SK-N-SH (cell line): ENCODE measurements at regions not wholly inside any gene's neighbourhood (a gene's known extent, or its start where the extent isn't known, plus 50 kb on each side); places are given as distances from the start of the nearest gene placed in this dataset.
A peak's percentile ranks its signal among the peaks of the same experiment; 100 is the strongest.

ENCODE experiments used
- CTCF ChIA-PET: fragments of 300-600, 350-600 bp; formaldehyde crosslinking; extraction: SDS; loops from one replicate; lab custom pipeline; 2021; lab: Yijun Ruan, JAX
- POLR2A ChIA-PET: fragments of 350-600 bp; sonication (Branson Sonifier 250); formaldehyde crosslinking; extraction: SDS; loops from one replicate; lab custom pipeline; 2020; ENCODE audit warnings: antibody characterized with exemption, inconsistent platforms; lab: Yijun Ruan, JAX
- DNase-seq: peaks from one replicate; pipeline ENCODE4 v3.0.0; 2012
- H2AFZ ChIP-seq: fragments of 200-600 bp; sonication (generic); 2 replicates; pipeline ENCODE4 v1.8.1; 2016; ENCODE audit warnings: antibody characterized with exemption, mild to moderate bottlenecking, low read depth
- H3F3A ChIP-seq: fragments of 200-600 bp; sonication (generic); replicated peaks from 2 replicates; pipeline ENCODE3; 2016; ENCODE audit warnings: antibody characterized with exemption, mild to moderate bottlenecking; ENCODE audit not compliant: insufficient read depth
- H3K27ac ChIP-seq, 2 experiments: fragments of 200-500 bp in 1 of 2; fragments of 200-600 bp in 1 of 2; sonication (Bioruptor generic) in 1 of 2; sonication (generic), shearing (Covaris generic) in 1 of 2; 2 replicates each; pipeline versions ENCODE4 v1.5.1 to v1.6.1; 2014 to 2016; ENCODE audit warnings: low read depth in 2 of 2, inconsistent platforms in 1 of 2, low read length in 1 of 2, mild to moderate bottlenecking in 1 of 2, mixed read lengths in 1 of 2
- H3K27me3 ChIP-seq: fragments of 200-600 bp; sonication (generic), shearing (Covaris generic); 2 replicates; pipeline ENCODE4 v1.6.1; 2016; ENCODE audit warnings: mixed run types; ENCODE audit not compliant: insufficient read depth
- H3K36me3 ChIP-seq, 2 experiments: fragments of 200-500 bp in 1 of 2; fragments of 200-600 bp in 1 of 2; sonication (Bioruptor generic) in 1 of 2; sonication (generic) in 1 of 2; replicated peaks in 1 of 2; 2 replicates each; pipeline versions ENCODE3 to v1.5.1; 2014 to 2016; ENCODE audit warnings: low read length in 1 of 2, mild to moderate bottlenecking in 1 of 2; ENCODE audit not compliant: insufficient read depth in 2 of 2, control insufficient read depth in 1 of 2
- H3K4me1 ChIP-seq, 2 experiments: fragments of 200-500 bp in 1 of 2; fragments of 200-600 bp in 1 of 2; sonication (Bioruptor generic) in 1 of 2; sonication (generic), shearing (Covaris generic) in 1 of 2; 2 replicates each; pipeline versions ENCODE4 v1.5.1 to v1.6.1; 2014 to 2016; ENCODE audit warnings: low read depth in 1 of 2, low read length in 1 of 2, mixed run types in 1 of 2; ENCODE audit not compliant: insufficient read depth in 2 of 2, control insufficient read depth in 1 of 2
- H3K4me2 ChIP-seq: fragments of 200-600 bp; sonication (generic), shearing (Covaris generic); 2 replicates; pipeline ENCODE4 v1.6.1; 2017; ENCODE audit warnings: mixed run types
- H3K4me3 ChIP-seq, 2 experiments: fragments of 200-500 bp in 1 of 2; fragments of 200-600 bp in 1 of 2; sonication (Bioruptor generic) in 1 of 2; sonication (generic), shearing (Covaris generic) in 1 of 2; 2 replicates each; pipeline versions ENCODE4 v1.5.1 to v1.8.1; 2014 to 2016; ENCODE audit warnings: low read depth in 2 of 2, inconsistent platforms in 1 of 2, low read length in 1 of 2, mild to moderate bottlenecking in 1 of 2, mixed read lengths in 1 of 2, moderate library complexity in 1 of 2
- H3K79me2 ChIP-seq: fragments of 200-600 bp; sonication (generic); 2 replicates; pipeline ENCODE4 v1.8.1; 2017; ENCODE audit warnings: mild to moderate bottlenecking; ENCODE audit not compliant: insufficient read depth
- H3K9ac ChIP-seq: fragments of 200-600 bp; sonication (generic); 2 replicates; pipeline ENCODE4 v1.6.1; 2017; ENCODE audit warnings: mixed run types
- H3K9me2 ChIP-seq: fragments of 200-600 bp; sonication (generic); 2 replicates; pipeline ENCODE4 v1.6.1; 2017; ENCODE audit warnings: mixed run types
- H3K9me3 ChIP-seq: fragments of 200-600 bp; sonication (generic); 2 replicates; pipeline ENCODE4 v1.6.1; 2017; ENCODE audit warnings: mixed run types, mild to moderate bottlenecking, moderate library complexity
- H4K20me1 ChIP-seq: fragments of 200-600 bp; sonication (generic); 2 replicates; pipeline ENCODE4 v1.6.1; 2017; ENCODE audit warnings: mild to moderate bottlenecking, mixed run types; ENCODE audit not compliant: insufficient read depth
- ELF1 ChIP-seq: IDR thresholded peaks from 2 replicates; pipeline ENCODE4 v1.4.0; 2012
- EZH2phosphoT487 ChIP-seq: fragments of 200-600 bp; sonication (generic); IDR thresholded peaks from 2 replicates; pipeline ENCODE4 v1.6.1; 2017; ENCODE audit warnings: low read depth, mixed run types, mild to moderate bottlenecking, antibody characterized with exemption, moderate library complexity, borderline replicate concordance
- FOSL2 ChIP-seq: IDR thresholded peaks from 2 replicates; pipeline ENCODE4 v1.4.0; 2012; ENCODE audit warnings: low read depth, mild to moderate bottlenecking, moderate library complexity, borderline replicate concordance
- FOXM1 ChIP-seq: IDR thresholded peaks from 2 replicates; pipeline ENCODE4 v1.4.0; 2012; ENCODE audit warnings: low read depth, mild to moderate bottlenecking
- GATA2 ChIP-seq: sonication (generic); formaldehyde crosslinking; IDR thresholded peaks from 2 replicates; pipeline ENCODE4 v1.5.0; 2020; ENCODE audit warnings: mild to moderate bottlenecking, missing genetic modification reagents
- JUND ChIP-seq: IDR thresholded peaks from 2 replicates; pipeline ENCODE4 v1.4.0; 2012
- MAX ChIP-seq: IDR thresholded peaks from 2 replicates; pipeline ENCODE4 v1.4.0; 2012; ENCODE audit warnings: low read depth
- MEF2A ChIP-seq: IDR thresholded peaks from 2 replicates; pipeline ENCODE4 v1.4.0; 2012; ENCODE audit warnings: low read depth, borderline replicate concordance
- MXI1 ChIP-seq: IDR thresholded peaks from 2 replicates; pipeline ENCODE4 v1.6.1; 2012; ENCODE audit warnings: mild to moderate bottlenecking, low read depth, low read length, improper control_type of control experiment
- NRF1 ChIP-seq: IDR thresholded peaks from 2 replicates; pipeline ENCODE4 v1.6.1; 2012; ENCODE audit warnings: low read depth, mild to moderate bottlenecking, low read length
- POLR2AphosphoS5 ChIP-seq: IDR thresholded peaks from 2 replicates; pipeline ENCODE4 v1.6.1; 2012; ENCODE audit warnings: low read depth, low read length
- RAD21 ChIP-seq: IDR thresholded peaks from 2 replicates; pipeline ENCODE4 v1.6.1; 2012; ENCODE audit warnings: mild to moderate bottlenecking, low read length
- REST ChIP-seq: IDR thresholded peaks from 2 replicates; pipeline ENCODE4 v1.6.1; 2012; ENCODE audit warnings: mild to moderate bottlenecking, low read depth, low read length, moderate library complexity
- RFX5 ChIP-seq: IDR thresholded peaks from 2 replicates; pipeline ENCODE4 v1.6.1; 2012; ENCODE audit warnings: mild to moderate bottlenecking, improper control_type of control experiment, low read length
- SIN3A ChIP-seq: IDR thresholded peaks from 2 replicates; pipeline ENCODE4 v1.6.1; 2012; ENCODE audit warnings: low read depth, mild to moderate bottlenecking, low read length, moderate library complexity, borderline replicate concordance
- SMC3 ChIP-seq: IDR thresholded peaks from 2 replicates; pipeline ENCODE4 v1.6.1; 2012; ENCODE audit warnings: low read depth, low read length, improper control_type of control experiment
- TAF1 ChIP-seq: IDR thresholded peaks from 2 replicates; pipeline ENCODE4 v1.6.1; 2012; ENCODE audit warnings: low read depth, mild to moderate bottlenecking, low read length, moderate library complexity, borderline replicate concordance
- TCF12 ChIP-seq: IDR thresholded peaks from 2 replicates; pipeline ENCODE4 v1.4.0; 2012
- USF2 ChIP-seq: fragments of 150-350 bp; IDR thresholded peaks from 2 replicates; pipeline ENCODE4 v1.6.1; 2017; ENCODE audit warnings: antibody characterized with exemption, low read length, low read depth, borderline replicate concordance
- WGBS: methylation state at CpG from one replicate; pipeline ENCODE4 v1.1.6; 2017; ENCODE audit warnings: low lambda C conversion rate; 5-methylcytosine and 5-hydroxymethylcytosine counted together
- TF ChIP-seq, protein P1 (sequence below): IDR thresholded peaks from 2 replicates; pipeline ENCODE4; 2012
- TF ChIP-seq, protein P2 (sequence below): fragments of 200-600 bp; sonication (generic); IDR thresholded peaks from 2 replicates; pipeline ENCODE4 v1.6.1; 2017; ENCODE audit warnings: antibody characterized with exemption, mild to moderate bottlenecking, moderate library complexity

GRCh38 chr7:81260152-81260551, 341.3 kb upstream of the SEMA3C start:
- no peak overlapping the region for H3K27ac ChIP-seq
- H3K9ac ChIP-seq: no peak overlapping the region
- peaks cover 25% of the 10 kb centered on the region for H3K9me3 ChIP-seq
- ChIA-PET POLR2A (no interaction called here), CTCF (no interaction called here)
- H3K4me3 ChIP-seq: no peak overlapping the region
- 88% methylated on average over 2 of the region's 2 CpGs for WGBS
- no peaks in the 10 kb centered on the region for H3K36me3 ChIP-seq
- peaks cover 7% of the 10 kb centered on the region for H3F3A ChIP-seq
- no peaks in the 10 kb centered on the region for H3K27me3 ChIP-seq
- H3K79me2 ChIP-seq: no peaks in the 10 kb centered on the region
- H3K4me2 ChIP-seq: no peak overlapping the region
- TF ChIP-seq TAF1 (no peak), MXI1 (no peak), ELF1 (no peak), SIN3A (no peak), MAX (no peak), GATA2 (CRISPR knock-in tag) (no peak)
- TF ChIP-seq, protein P1, sequence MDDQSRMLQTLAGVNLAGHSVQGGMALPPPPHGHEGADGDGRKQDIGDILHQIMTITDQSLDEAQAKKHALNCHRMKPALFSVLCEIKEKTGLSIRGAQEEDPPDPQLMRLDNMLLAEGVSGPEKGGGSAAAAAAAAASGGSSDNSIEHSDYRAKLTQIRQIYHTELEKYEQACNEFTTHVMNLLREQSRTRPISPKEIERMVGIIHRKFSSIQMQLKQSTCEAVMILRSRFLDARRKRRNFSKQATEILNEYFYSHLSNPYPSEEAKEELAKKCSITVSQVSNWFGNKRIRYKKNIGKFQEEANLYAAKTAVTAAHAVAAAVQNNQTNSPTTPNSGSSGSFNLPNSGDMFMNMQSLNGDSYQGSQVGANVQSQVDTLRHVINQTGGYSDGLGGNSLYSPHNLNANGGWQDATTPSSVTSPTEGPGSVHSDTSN: no peak
- DNase-seq: no peak
- no peaks in the 10 kb centered on the region for H3K9me2 ChIP-seq
- H2AFZ ChIP-seq: no peak overlapping the region
- H4K20me1 ChIP-seq: no peaks in the 10 kb centered on the region
- H3K4me1 ChIP-seq: no peaks in the 10 kb centered on the region

GRCh38 chr7:81256991-81257390, 338.1 kb upstream of the SEMA3C start:
- Histone ChIP-seq H3K9ac (no peak overlapping the region), H3K9me3 (peaks cover 26% of the 10 kb centered on the region), H3F3A (peaks cover 7% of the 10 kb centered on the region), H4K20me1 (no peaks in the 10 kb centered on the region), H3K27me3 (no peaks in the 10 kb centered on the region), H3K4me3 (no peak overlapping the region), H3K36me3 (no peaks in the 10 kb centered on the region), H3K4me1 (no peaks in the 10 kb centered on the region; a peak in 1 of 4 replicates), H3K79me2 (no peaks in the 10 kb centered on the region), H3K27ac (no peak overlapping the region), H2AFZ (no peak overlapping the region), H3K4me2 (no peak overlapping the region), H3K9me2 (no peaks in the 10 kb centered on the region)
- WGBS: 67% methylated on average over 7 of the region's 7 CpGs
- POLR2A ChIA-PET: no interaction called here
- CTCF ChIA-PET: interaction anchor here (0.8 to 1.7 kb wide), 5 partner anchors 10 to 338 kb away, joined by 3 to 8 read pairs (median 4); partner anchors contain the start of gene SEMA3C
- DNase-seq: no peak
- peak; percentile 67 for TF ChIP-seq RAD21
- TF ChIP-seq MEF2A: no peak
- TF ChIP-seq NRF1: no peak
- peak; percentile 57 for TF ChIP-seq SMC3
- TF ChIP-seq RFX5: no peak
- no peak for TF ChIP-seq EZH2phosphoT487
- TF ChIP-seq MAX: no peak
- no peak for TF ChIP-seq TCF12
- no peak for TF ChIP-seq FOXM1
- no peak for TF ChIP-seq TAF1
- TF ChIP-seq REST: no peak
- no peak for TF ChIP-seq JUND
- TF ChIP-seq, protein P2, sequence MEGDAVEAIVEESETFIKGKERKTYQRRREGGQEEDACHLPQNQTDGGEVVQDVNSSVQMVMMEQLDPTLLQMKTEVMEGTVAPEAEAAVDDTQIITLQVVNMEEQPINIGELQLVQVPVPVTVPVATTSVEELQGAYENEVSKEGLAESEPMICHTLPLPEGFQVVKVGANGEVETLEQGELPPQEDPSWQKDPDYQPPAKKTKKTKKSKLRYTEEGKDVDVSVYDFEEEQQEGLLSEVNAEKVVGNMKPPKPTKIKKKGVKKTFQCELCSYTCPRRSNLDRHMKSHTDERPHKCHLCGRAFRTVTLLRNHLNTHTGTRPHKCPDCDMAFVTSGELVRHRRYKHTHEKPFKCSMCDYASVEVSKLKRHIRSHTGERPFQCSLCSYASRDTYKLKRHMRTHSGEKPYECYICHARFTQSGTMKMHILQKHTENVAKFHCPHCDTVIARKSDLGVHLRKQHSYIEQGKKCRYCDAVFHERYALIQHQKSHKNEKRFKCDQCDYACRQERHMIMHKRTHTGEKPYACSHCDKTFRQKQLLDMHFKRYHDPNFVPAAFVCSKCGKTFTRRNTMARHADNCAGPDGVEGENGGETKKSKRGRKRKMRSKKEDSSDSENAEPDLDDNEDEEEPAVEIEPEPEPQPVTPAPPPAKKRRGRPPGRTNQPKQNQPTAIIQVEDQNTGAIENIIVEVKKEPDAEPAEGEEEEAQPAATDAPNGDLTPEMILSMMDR: peak; percentile 41
- TF ChIP-seq SIN3A: no peak
- no peak for TF ChIP-seq POLR2AphosphoS5
- no peak for TF ChIP-seq USF2
- no peak for TF ChIP-seq FOSL2
